Thoracic aorta (tissue), 2 donors: ENCODE measurements at regions not wholly inside any gene's neighbourhood (a gene's known extent, or its start where the extent isn't known, plus 50 kb on each side); places are given as distances from the start of the nearest gene placed in this dataset.

Experiments used
- ATAC-seq: fragments of 150-250 bp; one replicate; pipeline ENCODE4 v1.8.0; 2017; ENCODE audit warnings: low read depth; ENCODE audit not compliant: insufficient number of reproducible peaks, low FRiP score
- DNase-seq: peaks from one replicate; pipeline ENCODE4 v3.0.0-alpha.2; 2020; ENCODE audit warnings: low spot score
- H3K27ac ChIP-seq, 2 donors: fragments of 200-600 bp; sonication (generic); 1 replicate in 1 of 2; 2 replicates in 1 of 2; pipeline ENCODE4 v1.5.1; 2016; ENCODE audit warnings: mild to moderate bottlenecking in 2 of 2, moderate library complexity in 2 of 2
- H3K27me3 ChIP-seq: fragments of 200-600 bp; sonication (generic); replicated peaks from 2 replicates; pipeline ENCODE4 v1.6.0; 2016; ENCODE audit warnings: mild to moderate bottlenecking; ENCODE audit not compliant: insufficient read depth
- H3K36me3 ChIP-seq: fragments of 200-600 bp; sonication (generic); one replicate; pipeline ENCODE4 v1.5.1; 2016
- H3K4me1 ChIP-seq, 2 donors: fragments of 200-600 bp; sonication (generic); 1 replicate in 1 of 2; 2 replicates in 1 of 2; pipeline versions ENCODE4 v1.5.1 to v1.6.0; 2016; ENCODE audit warnings: low read depth in 2 of 2, mild to moderate bottlenecking in 1 of 2; ENCODE audit not compliant: control insufficient read depth in 1 of 2
- H3K4me3 ChIP-seq: fragments of 200-600 bp; sonication (generic); 2 replicates; pipeline ENCODE4 v1.5.1; 2016; ENCODE audit warnings: mild to moderate bottlenecking
- H3K9me3 ChIP-seq: fragments of 200-600 bp; sonication (generic); 2 replicates; pipeline ENCODE4 v1.5.1; 2016
- TF ChIP-seq, protein P1 (sequence below): fragments of 200-600 bp; sonication (generic); IDR thresholded peaks from one replicate; pipeline ENCODE4 v1.5.1; 2019; ENCODE audit warnings: antibody characterized with exemption

DNA sequence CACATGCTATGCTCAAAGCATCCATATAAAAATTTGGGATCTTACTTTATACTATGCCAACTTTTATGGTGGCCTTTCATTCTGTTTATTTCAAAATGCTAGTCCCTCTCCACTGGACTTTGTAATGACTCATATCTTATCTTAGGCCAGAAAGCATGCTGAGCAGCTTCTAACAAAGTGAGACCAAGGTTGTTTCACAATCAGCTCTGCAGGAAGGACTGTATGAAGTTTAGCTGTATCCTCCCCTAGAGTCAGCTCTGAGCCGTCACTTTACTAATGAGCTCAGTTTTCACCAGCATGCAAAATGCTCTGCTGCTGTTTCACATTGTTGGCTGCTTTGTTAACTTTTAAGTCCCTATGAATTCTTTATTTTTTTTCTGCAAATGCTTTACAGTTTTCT is 1608.8 kb downstream of the OLFM4 start:
- TF ChIP-seq, protein P1, sequence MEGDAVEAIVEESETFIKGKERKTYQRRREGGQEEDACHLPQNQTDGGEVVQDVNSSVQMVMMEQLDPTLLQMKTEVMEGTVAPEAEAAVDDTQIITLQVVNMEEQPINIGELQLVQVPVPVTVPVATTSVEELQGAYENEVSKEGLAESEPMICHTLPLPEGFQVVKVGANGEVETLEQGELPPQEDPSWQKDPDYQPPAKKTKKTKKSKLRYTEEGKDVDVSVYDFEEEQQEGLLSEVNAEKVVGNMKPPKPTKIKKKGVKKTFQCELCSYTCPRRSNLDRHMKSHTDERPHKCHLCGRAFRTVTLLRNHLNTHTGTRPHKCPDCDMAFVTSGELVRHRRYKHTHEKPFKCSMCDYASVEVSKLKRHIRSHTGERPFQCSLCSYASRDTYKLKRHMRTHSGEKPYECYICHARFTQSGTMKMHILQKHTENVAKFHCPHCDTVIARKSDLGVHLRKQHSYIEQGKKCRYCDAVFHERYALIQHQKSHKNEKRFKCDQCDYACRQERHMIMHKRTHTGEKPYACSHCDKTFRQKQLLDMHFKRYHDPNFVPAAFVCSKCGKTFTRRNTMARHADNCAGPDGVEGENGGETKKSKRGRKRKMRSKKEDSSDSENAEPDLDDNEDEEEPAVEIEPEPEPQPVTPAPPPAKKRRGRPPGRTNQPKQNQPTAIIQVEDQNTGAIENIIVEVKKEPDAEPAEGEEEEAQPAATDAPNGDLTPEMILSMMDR, result no peak
- Histone ChIP-seq H3K9me3 (no peaks in the 10 kb centered on the region), H3K27me3 (no peaks in the 10 kb centered on the region), H3K36me3 (no peaks in the 10 kb centered on the region), H3K4me1 (no peaks in the 10 kb centered on the region), H3K27ac (no peak overlapping the region), H3K4me3 (no peak overlapping the region)
- no peak for ATAC-seq
- DNase-seq, result no peak

DNA sequence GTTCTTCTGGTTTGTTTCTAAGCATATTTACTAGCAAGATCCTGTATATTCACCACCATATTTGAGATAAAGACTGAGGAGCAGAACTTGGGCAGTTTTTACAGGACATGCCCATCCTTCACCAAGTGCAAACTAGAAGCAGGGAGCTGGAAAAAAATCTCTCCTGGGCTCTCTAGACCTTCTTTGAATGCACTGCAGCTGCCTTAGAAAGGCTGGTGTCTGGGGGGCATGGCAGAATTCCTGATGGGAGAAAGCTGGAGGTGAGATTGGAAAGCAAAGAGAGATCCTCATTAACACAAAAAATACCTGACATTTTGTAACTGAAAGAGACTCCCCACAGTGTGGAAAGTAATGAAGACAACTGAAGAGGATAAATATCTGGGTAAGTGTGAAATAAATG is 1612.1 kb downstream of the OLFM4 start:
- H3K4me3 ChIP-seq, result no peak overlapping the region
- TF ChIP-seq, protein P1, result no peak
- H3K27me3 ChIP-seq, result no peaks in the 10 kb centered on the region
- H3K36me3 ChIP-seq, result no peaks in the 10 kb centered on the region
- DNase-seq (no peak), ATAC-seq (no peak)
- no peaks in the 10 kb centered on the region for H3K9me3 ChIP-seq
- no peak overlapping the region for H3K27ac ChIP-seq
- H3K4me1 ChIP-seq, result no peaks in the 10 kb centered on the region

DNA sequence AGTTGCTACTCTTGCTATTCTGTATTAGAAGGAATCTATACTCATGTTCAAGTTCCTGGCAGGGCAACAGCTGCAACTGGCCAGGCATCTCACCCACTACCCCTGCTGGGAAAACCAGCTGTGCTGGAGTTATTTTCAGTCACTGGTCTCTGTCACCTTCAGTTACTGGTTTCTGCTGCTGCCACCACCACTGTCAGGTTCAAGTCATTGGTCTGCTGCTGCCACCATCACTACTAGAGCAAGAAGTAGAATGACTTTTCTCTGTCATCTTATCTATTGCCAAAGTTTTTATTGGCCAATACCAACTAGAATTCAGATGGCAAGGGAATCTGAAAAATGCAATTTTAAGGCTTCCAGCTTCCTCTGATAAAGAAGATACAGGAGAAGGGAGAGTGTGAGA is 1615.2 kb downstream of the OLFM4 start:
- H3K27me3 ChIP-seq, result no peaks in the 10 kb centered on the region
- no peak for DNase-seq
- H3K9me3 ChIP-seq, result no peaks in the 10 kb centered on the region
- no peak overlapping the region for H3K27ac ChIP-seq
- no peak for ATAC-seq
- TF ChIP-seq, protein P1, result no peak
- no peaks in the 10 kb centered on the region for H3K4me1 ChIP-seq
- no peaks in the 10 kb centered on the region for H3K36me3 ChIP-seq
- no peak overlapping the region for H3K4me3 ChIP-seq

DNA sequence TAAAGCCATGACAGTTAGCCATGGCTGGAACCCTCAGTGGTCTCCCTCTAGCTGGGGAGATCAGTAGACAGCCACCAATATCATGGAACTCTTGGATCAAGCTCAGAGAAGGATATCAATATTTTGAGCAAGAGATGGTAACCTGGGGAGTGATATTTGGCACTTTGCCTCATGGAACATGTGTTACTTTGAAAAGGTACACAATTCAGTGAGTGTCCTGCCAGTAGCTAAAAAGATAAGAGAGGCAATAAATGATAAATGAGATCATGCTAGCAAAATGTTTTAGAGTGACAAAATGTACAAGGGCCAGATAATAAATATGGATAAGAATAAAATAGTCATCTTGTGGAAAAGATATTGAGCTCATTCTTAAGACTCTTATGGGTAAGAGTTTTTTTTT is 1618.7 kb downstream of the OLFM4 start:
- H3K27me3 ChIP-seq, result no peaks in the 10 kb centered on the region
- no peak for DNase-seq
- no peaks in the 10 kb centered on the region for H3K36me3 ChIP-seq
- TF ChIP-seq, protein P1, result no peak
- no peaks in the 10 kb centered on the region for H3K4me1 ChIP-seq
- H3K4me3 ChIP-seq, result no peak overlapping the region
- no peaks in the 10 kb centered on the region for H3K9me3 ChIP-seq
- no peak for ATAC-seq
- H3K27ac ChIP-seq, result no peak overlapping the region

DNA sequence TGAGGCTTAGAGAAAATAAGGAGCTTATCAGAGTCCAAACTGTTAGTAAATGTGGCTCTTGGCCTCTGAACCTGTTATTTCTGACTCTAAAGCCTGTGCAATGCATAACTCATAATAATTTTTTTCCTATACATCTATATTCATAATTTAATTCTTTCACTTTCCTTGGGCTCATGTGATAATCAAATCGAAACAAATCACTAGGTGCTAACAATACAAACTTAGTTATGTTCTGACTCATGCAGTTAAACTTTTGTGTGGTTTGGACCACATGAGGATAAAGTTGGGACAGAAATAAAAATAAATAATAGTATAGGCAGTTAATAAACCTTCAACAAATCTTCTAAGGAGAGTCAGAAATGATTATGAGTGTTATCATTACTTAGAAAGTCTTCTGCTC is 1629.0 kb downstream of the OLFM4 start:
- TF ChIP-seq, protein P1, result no peak

More for the DNA sequence above, 1629.0 kb downstream of the OLFM4 start:
- Histone ChIP-seq H3K4me1 (no peaks in the 10 kb centered on the region), H3K27me3 (no peaks in the 10 kb centered on the region), H3K4me3 (no peak overlapping the region), H3K27ac (no peak overlapping the region), H3K36me3 (no peaks in the 10 kb centered on the region), H3K9me3 (no peaks in the 10 kb centered on the region)
- DNase-seq (no peak), ATAC-seq (no peak)
